ENCODE measurements at regions not wholly inside any gene's neighbourhood (a gene's known extent, or its start where the extent isn't known, plus 50 kb on each side); places are given as distances from the start of the nearest gene placed in this dataset.

- TF ChIP-seq CTCF (IDR thresholded peaks at IDR 0.05; ENCODE audit: insufficient read depth, low read depth, low read length, missing control alignments), result no peak
- no peak for DNase-seq (ENCODE audit: low read depth)
- H3K4me3 ChIP-seq (ENCODE audit: low read depth, low read length), result no peak overlapping the region
These were observed 206.5 kb upstream of the BMP2 start for GRCh38 chr20:6560978-6561377.

GRCh38 chr20:6559791-6560190 lies 207.7 kb upstream of the BMP2 start:
- no peak overlapping the region for H3K4me3 ChIP-seq (ENCODE audit: low read depth, low read length)
- DNase-seq (ENCODE audit: low read depth), result no peak
- no peak for TF ChIP-seq CTCF (IDR thresholded peaks at IDR 0.05; ENCODE audit: insufficient read depth, low read depth, low read length, missing control alignments)

GRCh38 chr20:6558341-6558740 lies 209.1 kb upstream of the BMP2 start:
- TF ChIP-seq CTCF (IDR thresholded peaks at IDR 0.05; ENCODE audit: insufficient read depth, low read depth, low read length, missing control alignments), result no peak
- H3K4me3 ChIP-seq (ENCODE audit: low read depth, low read length), result no peak overlapping the region
- no peak for DNase-seq (ENCODE audit: low read depth)

- no peak for TF ChIP-seq CTCF (IDR thresholded peaks at IDR 0.05; ENCODE audit: insufficient read depth, low read depth, low read length, missing control alignments)
- H3K4me3 ChIP-seq (ENCODE audit: low read depth, low read length), result no peak overlapping the region
- no peak for DNase-seq (ENCODE audit: low read depth)
These were observed 233.6 kb upstream of the BMP2 start for GRCh38 chr20:6533761-6534479.

GRCh38 chr20:6533351-6533750 lies 234.1 kb upstream of the BMP2 start:
- H3K4me3 ChIP-seq (ENCODE audit: low read depth, low read length), result no peak overlapping the region
- no peak for DNase-seq (ENCODE audit: low read depth)
- TF ChIP-seq CTCF (IDR thresholded peaks at IDR 0.05; ENCODE audit: insufficient read depth, low read depth, low read length, missing control alignments), result no peak

- TF ChIP-seq CTCF (IDR thresholded peaks at IDR 0.05; ENCODE audit: insufficient read depth, low read depth, low read length, missing control alignments), result no peak
- H3K4me3 ChIP-seq (ENCODE audit: low read depth, low read length), result no peak overlapping the region
- DNase-seq (ENCODE audit: low read depth), result no peak
These were observed 236.6 kb upstream of the BMP2 start for GRCh38 chr20:6530779-6531315.

GRCh38 chr20:6530254-6530653 lies 237.2 kb upstream of the BMP2 start:
- H3K4me3 ChIP-seq (ENCODE audit: low read depth, low read length), result no peak overlapping the region
- no peak for TF ChIP-seq CTCF (IDR thresholded peaks at IDR 0.05; ENCODE audit: insufficient read depth, low read depth, low read length, missing control alignments)
- DNase-seq (ENCODE audit: low read depth), result no peak

Measured in GM12865 (cell line).